Stomach (tissue), 8 donors: ENCODE measurements at regions not wholly inside any gene's neighbourhood (a gene's known extent, or its start where the extent isn't known, plus 50 kb on each side); places are given as distances from the start of the nearest gene placed in this dataset.

Experiments used
- DNase-seq, 2 donors: peaks; one replicate each; pipeline versions ENCODE4 v3.0.0 to v3.0.0-alpha.2; 2013 to 2019
- H3K27ac ChIP-seq, 5 donors: fragments of 200-600 bp in 4 of 5; sonication (generic) in 4 of 5; one replicate each; pipeline ENCODE4 v1.5.1; 2013 to 2019; ENCODE audit warnings: mild to moderate bottlenecking in 1 of 5, moderate library complexity in 1 of 5
- H3K27me3 ChIP-seq, 3 donors: fragments of 200-600 bp; sonication (generic); one replicate each; pipeline ENCODE4 v1.5.1; 2017 to 2019; ENCODE audit warnings: mixed run types in 1 of 3
- H3K36me3 ChIP-seq, 4 donors: fragments of 200-600 bp; sonication (generic); 1 replicate in 3 of 4; 2 replicates in 1 of 4; pipeline ENCODE4 v1.5.1; 2016 to 2019
- H3K4me1 ChIP-seq, 4 donors: fragments of 200-600 bp; sonication (generic); one replicate each; pipeline ENCODE4 v1.5.1; 2016 to 2019
- H3K4me3 ChIP-seq, 4 donors: fragments of 200-600 bp; sonication (generic) in 3 of 4; one replicate each; pipeline ENCODE4 v1.5.1; 2016 to 2019; ENCODE audit warnings: mild to moderate bottlenecking in 1 of 4
- H3K9me3 ChIP-seq, 4 donors: fragments of 200-600 bp; sonication (generic); one replicate each; pipeline ENCODE4 v1.5.1; 2016 to 2019
- EP300 ChIP-seq: sonication (generic); formaldehyde crosslinking; IDR thresholded peaks from one replicate; pipeline ENCODE4 v1.6.1; 2017; ENCODE audit warnings: antibody characterized with exemption
- POLR2A ChIP-seq, 4 donors: fragments of 450-650 bp; IDR thresholded peaks; one replicate each; pipeline ENCODE4 v1.6.1; 2016; ENCODE audit warnings: antibody characterized with exemption in 4 of 4, control low read depth in 2 of 4, mild to moderate bottlenecking in 1 of 4, moderate library complexity in 1 of 4
- POLR2AphosphoS5 ChIP-seq, 3 donors: sonication (generic); formaldehyde crosslinking; IDR thresholded peaks; one replicate each; pipeline ENCODE4 v1.6.1; 2016; ENCODE audit warnings: antibody characterized with exemption in 3 of 3
- WGBS, 5 donors: extraction: QIAGEN DNeasy Blood & Tissue Kit in 3 of 5; methylation state at CpG; one replicate each; pipeline versions ENCODE4 v1.1.5 to v1.1.7; 2013 to 2018; 5-methylcytosine and 5-hydroxymethylcytosine counted together
- intact Hi-C: fragments of 100-400 bp; cut with DNase I; formaldehyde crosslinking; loops from one replicate; pipeline ENCODE4 v1.15.1; 2023; ENCODE audit warnings: low total_unique reads
- TF ChIP-seq, protein P1 (sequence below), 7 experiments: fragments of 450-650 bp in 4 of 7; fragments of 200-600 bp in 3 of 7; sonication (generic) in 3 of 7; IDR thresholded peaks; one replicate each; pipeline ENCODE4 v1.5.1; 2016 to 2019; ENCODE audit warnings: antibody characterized with exemption in 7 of 7, control low read depth in 2 of 7, mild to moderate bottlenecking in 1 of 7
- donor health status: healthy with polysubstance abuse.
- donor health status: Bipolar disorder and iron deficiency.
- donor health status: healthy.

- WGBS, 5 donors = 38 to 58% (median 44%) methylated on average over 2 of the region's 2 CpGs
- no peaks in the 10 kb centered on the region for H3K27me3 ChIP-seq
- no peaks in the 10 kb centered on the region for H3K4me1 ChIP-seq
- peaks cover 0 to 4% (median 2%) of the 10 kb centered on the region in 4 donors for H3K9me3 ChIP-seq
- H3K36me3 ChIP-seq = no peaks in the 10 kb centered on the region
- TF ChIP-seq POLR2A (IDR thresholded peaks at IDR 0.05) (no peak), POLR2AphosphoS5 (IDR thresholded peaks at IDR 0.05) (no peak), EP300 (no peak)
- TF ChIP-seq, protein P1, sequence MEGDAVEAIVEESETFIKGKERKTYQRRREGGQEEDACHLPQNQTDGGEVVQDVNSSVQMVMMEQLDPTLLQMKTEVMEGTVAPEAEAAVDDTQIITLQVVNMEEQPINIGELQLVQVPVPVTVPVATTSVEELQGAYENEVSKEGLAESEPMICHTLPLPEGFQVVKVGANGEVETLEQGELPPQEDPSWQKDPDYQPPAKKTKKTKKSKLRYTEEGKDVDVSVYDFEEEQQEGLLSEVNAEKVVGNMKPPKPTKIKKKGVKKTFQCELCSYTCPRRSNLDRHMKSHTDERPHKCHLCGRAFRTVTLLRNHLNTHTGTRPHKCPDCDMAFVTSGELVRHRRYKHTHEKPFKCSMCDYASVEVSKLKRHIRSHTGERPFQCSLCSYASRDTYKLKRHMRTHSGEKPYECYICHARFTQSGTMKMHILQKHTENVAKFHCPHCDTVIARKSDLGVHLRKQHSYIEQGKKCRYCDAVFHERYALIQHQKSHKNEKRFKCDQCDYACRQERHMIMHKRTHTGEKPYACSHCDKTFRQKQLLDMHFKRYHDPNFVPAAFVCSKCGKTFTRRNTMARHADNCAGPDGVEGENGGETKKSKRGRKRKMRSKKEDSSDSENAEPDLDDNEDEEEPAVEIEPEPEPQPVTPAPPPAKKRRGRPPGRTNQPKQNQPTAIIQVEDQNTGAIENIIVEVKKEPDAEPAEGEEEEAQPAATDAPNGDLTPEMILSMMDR (IDR thresholded peaks at IDR 0.05) = no peak
- intact Hi-C loops = no loop called here
- H3K4me3 ChIP-seq = no peak overlapping the region
- DNase-seq = no peak
- no peak overlapping the region for H3K27ac ChIP-seq
These were observed 669.5 kb downstream of the CCSER2 start for GRCh38 chr10:84997870-84998269.

DNA sequence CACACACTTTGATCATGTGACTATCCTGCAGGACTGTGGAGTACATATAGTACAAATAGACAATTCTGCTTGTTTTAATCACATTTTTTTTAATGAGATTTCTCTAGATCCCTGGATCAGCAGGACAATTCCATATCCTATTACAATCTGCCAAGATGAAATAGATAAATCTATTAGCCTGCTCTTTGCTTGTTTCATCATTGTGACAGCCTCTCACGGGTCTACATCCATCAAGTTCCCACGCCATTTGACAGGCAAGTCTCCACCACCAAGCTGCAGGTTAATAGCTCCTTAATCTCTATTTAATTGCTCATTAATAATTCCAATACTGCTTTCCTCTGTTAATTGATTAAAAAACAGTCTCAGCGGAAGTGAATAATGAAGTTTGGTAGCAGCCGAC is 671.5 kb downstream of the CCSER2 start:
- H3K27me3 ChIP-seq = no peaks in the 10 kb centered on the region
- no peak overlapping the region for H3K4me3 ChIP-seq
- DNase-seq = no peak
- intact Hi-C loops = no loop called here
- H3K36me3 ChIP-seq = no peaks in the 10 kb centered on the region
- no peak for TF ChIP-seq POLR2AphosphoS5 (IDR thresholded peaks at IDR 0.05)
- no peak for TF ChIP-seq EP300
- TF ChIP-seq, protein P1 (IDR thresholded peaks at IDR 0.05) = no peak
- no peak for TF ChIP-seq POLR2A (IDR thresholded peaks at IDR 0.05)
- H3K9me3 ChIP-seq = peaks cover 0 to 4% (median 1%) of the 10 kb centered on the region in 4 donors
- H3K4me1 ChIP-seq = no peaks in the 10 kb centered on the region
- no peak overlapping the region for H3K27ac ChIP-seq
- WGBS, 5 donors = 70 to 83% (median 77%) methylated on average over 4 of the region's 4 CpGs

DNA sequence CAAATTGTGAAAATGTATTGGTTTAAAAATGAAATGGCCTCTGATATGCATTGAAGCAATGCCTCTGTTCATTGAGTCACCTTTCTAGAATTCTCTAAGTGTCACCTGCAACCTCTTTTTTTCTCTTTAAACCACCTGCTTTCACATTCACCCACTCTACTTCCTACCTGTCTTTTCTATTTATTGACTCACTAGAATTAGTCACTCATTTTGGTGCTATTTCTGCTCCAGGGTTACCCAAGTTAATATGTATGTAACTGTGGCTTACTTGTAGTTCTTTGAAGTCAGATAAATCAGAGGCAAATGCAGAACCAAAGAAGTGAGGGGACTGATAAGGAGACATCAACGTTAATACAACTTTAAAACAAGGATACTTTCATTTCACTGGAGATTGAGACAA is 674.7 kb downstream of the CCSER2 start:
- Histone ChIP-seq H3K36me3 (no peaks in the 10 kb centered on the region), H3K27ac (no peak overlapping the region), H3K27me3 (no peaks in the 10 kb centered on the region), H3K4me1 (no peaks in the 10 kb centered on the region), H3K9me3 (no peaks in the 10 kb centered on the region), H3K4me3 (no peak overlapping the region)
- no peak for DNase-seq
- WGBS, 5 donors = 27 to 56% (median 33%) methylated on average over 1 of the region's 1 CpG
- intact Hi-C loops = no loop called here
- TF ChIP-seq POLR2AphosphoS5 (IDR thresholded peaks at IDR 0.05) = no peak
- TF ChIP-seq POLR2A (IDR thresholded peaks at IDR 0.05) = no peak
- TF ChIP-seq, protein P1 (IDR thresholded peaks at IDR 0.05) = no peak
- TF ChIP-seq EP300 = no peak

GRCh38 chr10:85008488-85009184 is 680.2 kb downstream of the CCSER2 start:
- TF ChIP-seq, protein P1 (IDR thresholded peaks at IDR 0.05) = no peak
- TF ChIP-seq POLR2A (IDR thresholded peaks at IDR 0.05) = no peak
- no peak for TF ChIP-seq EP300
- TF ChIP-seq POLR2AphosphoS5 (IDR thresholded peaks at IDR 0.05) = no peak
- H3K27ac ChIP-seq = no peak overlapping the region
- DNase-seq = peak in 1 of 2 donors; percentile 13
- 56 to 78% (median 68%) methylated on average over 6 of the region's 6 CpGs for WGBS, 5 donors
- H3K4me1 ChIP-seq = no peaks in the 10 kb centered on the region
- no peaks in the 10 kb centered on the region for H3K27me3 ChIP-seq
- intact Hi-C loops = no loop called here
- H3K4me3 ChIP-seq = no peak overlapping the region
- H3K36me3 ChIP-seq = no peaks in the 10 kb centered on the region
- no peaks in the 10 kb centered on the region for H3K9me3 ChIP-seq
